D721Med (cell line): ENCODE measurements at regions not wholly inside any gene's neighbourhood (a gene's known extent, or its start where the extent isn't known, plus 50 kb on each side); places are given as distances from the start of the nearest gene placed in this dataset.
"Not testable (repeated sequence)": the region's sequence is repeated elsewhere in the genome, so short reads cannot be mapped to it uniquely, and the experiment has no call there.

Experiments used
- DNase-seq: peaks from one replicate; pipeline ENCODE4 v3.0.0; 2011; ENCODE audit warnings: low spot score; ENCODE audit not compliant: insufficient read length
- FAIRE-seq: peaks from 2 replicates; lab custom pipeline; 2011; peaks lifted over from hg19 to GRCh38; lab: Jason Lieb, UNC
- TF ChIP-seq, protein P1 (sequence below): IDR thresholded peaks from 2 replicates; pipeline ENCODE4 v1.5.1; 2012; ENCODE audit warnings: mild to moderate bottlenecking, control low read depth; ENCODE audit not compliant: insufficient read depth; ENCODE audit errors: missing control alignments

DNA sequence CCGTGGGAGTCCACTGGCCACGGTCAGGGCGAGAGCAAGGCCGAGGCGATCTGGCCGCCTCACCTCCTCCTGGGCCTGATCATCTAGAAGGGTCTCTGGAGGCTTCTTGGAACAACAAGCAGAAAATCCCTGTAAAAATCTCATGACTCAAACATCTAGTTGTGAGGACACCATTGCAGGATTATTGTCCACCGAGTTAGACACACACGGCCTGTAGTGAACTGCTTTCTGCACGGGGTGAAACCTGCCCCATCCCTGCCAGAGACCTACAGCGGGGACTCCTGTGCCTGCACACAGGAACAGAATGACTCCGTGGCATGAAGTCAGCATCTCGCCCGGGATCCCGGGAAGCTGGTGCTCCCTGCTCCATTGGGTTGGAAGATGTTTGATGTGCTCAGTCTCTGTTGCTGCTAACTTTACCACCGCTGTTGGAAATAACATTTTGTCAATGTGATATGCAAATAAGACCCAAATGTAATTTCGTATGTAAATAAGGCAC lies 267.0 kb upstream of the TCERG1L start:
- TF ChIP-seq, protein P1, sequence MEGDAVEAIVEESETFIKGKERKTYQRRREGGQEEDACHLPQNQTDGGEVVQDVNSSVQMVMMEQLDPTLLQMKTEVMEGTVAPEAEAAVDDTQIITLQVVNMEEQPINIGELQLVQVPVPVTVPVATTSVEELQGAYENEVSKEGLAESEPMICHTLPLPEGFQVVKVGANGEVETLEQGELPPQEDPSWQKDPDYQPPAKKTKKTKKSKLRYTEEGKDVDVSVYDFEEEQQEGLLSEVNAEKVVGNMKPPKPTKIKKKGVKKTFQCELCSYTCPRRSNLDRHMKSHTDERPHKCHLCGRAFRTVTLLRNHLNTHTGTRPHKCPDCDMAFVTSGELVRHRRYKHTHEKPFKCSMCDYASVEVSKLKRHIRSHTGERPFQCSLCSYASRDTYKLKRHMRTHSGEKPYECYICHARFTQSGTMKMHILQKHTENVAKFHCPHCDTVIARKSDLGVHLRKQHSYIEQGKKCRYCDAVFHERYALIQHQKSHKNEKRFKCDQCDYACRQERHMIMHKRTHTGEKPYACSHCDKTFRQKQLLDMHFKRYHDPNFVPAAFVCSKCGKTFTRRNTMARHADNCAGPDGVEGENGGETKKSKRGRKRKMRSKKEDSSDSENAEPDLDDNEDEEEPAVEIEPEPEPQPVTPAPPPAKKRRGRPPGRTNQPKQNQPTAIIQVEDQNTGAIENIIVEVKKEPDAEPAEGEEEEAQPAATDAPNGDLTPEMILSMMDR = no peak
- DNase-seq (no peak), FAIRE-seq (no peak)

GRCh38 chr10:131579251-131580071 lies 267.9 kb upstream of the TCERG1L start:
- TF ChIP-seq, protein P1 = no peak
- FAIRE-seq (no peak), DNase-seq (no peak)

DNA sequence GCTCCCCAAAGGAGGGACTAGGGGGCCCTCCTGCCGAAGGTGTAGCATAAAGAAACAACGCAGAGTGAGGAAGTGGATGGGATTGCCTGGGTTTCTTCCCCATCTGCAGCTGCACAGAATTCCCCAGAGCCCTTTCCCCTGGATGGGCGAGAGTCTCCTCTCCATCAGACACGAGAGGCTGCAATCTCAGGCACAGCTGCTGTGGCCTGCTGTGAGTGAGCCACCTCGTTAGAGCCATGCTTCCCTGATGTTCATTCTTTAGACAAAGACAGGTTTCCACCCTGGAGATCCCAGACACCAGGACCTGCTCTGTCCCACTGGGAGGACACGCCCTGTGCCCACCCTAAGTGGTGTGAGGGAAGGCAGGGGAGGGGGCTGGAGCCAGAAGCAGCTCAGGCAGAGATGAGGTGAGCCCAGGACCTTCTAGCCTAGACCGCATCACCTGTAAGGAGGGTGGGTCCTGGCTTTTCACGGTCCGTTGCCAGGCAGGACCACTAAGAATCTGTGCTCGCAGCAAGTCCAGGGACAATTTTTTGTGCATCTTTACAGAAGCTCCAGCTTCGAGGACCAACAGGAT lies 268.6 kb upstream of the TCERG1L start:
- TF ChIP-seq, protein P1 = no peak
- no peak for FAIRE-seq
- no peak for DNase-seq

DNA sequence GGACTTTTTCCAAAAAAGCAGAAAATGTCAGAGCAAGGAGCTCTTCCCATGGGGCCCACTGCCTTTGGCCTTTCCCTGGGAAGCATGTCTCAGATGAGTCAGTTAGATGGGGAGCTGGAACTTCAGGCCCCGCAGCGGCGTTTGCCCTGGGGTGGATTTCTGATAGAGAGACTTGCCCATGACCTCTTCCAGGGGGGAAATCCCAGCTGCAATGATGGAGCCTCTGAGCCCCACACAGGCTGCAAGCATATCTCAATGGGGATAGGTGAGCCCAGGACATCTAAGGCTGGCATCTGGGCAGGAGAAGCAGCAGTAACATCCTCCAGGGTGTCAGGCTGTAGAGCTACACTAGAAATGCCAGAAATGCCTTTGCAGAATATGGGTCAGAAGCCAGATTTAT lies 269.2 kb upstream of the TCERG1L start:
- DNase-seq (no peak), FAIRE-seq (no peak)
- TF ChIP-seq, protein P1 = no peak

- DNase-seq, FAIRE-seq: not testable (repeated sequence)
Observed at GRCh38 chr10:131581547-131581946, 270.0 kb upstream of the TCERG1L start.

- FAIRE-seq (no peak), DNase-seq (no peak)
- TF ChIP-seq, protein P1 = no peak
Observed at GRCh38 chr10:131584287-131584686, 272.8 kb upstream of the TCERG1L start.

DNA sequence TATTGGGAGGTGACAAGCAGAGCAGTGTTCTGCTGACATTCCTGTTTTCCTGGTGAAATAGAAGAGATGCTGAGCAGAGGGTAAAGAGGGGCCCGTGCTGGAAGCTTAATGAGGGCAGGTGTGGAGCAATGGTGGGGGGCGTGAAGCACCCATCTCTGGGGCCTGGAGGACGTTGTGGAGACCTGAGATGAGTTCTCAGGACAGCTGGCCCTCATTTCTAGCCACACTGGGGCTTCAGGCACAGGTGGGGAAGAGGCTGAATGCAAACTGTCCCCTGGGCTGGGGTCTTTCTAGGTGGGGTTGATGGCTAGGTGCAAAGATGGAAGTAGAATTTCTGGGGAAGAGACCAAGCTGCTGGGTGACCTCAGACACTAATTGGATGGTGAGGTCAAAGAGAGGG lies 274.2 kb upstream of the TCERG1L start:
- no peak for FAIRE-seq
- no peak for DNase-seq
- TF ChIP-seq, protein P1 = no peak
